ENCODE measurements at regions not wholly inside any gene's neighbourhood (a gene's known extent, or its start where the extent isn't known, plus 50 kb on each side); places are given as distances from the start of the nearest gene placed in this dataset.
"Not testable (repeated sequence)": the region's sequence is repeated elsewhere in the genome, so short reads cannot be mapped to it uniquely, and the experiment has no call there.

- H3K9ac ChIP-seq (ENCODE audit: low read length) = no peak overlapping the region
- H3K4me1 ChIP-seq (ENCODE audit: control insufficient read depth, insufficient read depth, low read length) = no peaks in the 10 kb centered on the region
- H3K4me3 ChIP-seq (ENCODE audit: low read length) = no peak overlapping the region
- no peaks in the 10 kb centered on the region for H3K36me3 ChIP-seq (ENCODE audit: control insufficient read depth, insufficient read depth, low read length)
- H3K27me3 ChIP-seq (ENCODE audit: control insufficient read depth, insufficient read depth, low read length) = no peaks in the 10 kb centered on the region
- no peaks in the 10 kb centered on the region for H3K9me3 ChIP-seq (ENCODE audit: control insufficient read depth, low read length)
Observed at GRCh38 chr3:193960487-193961274, 175.3 kb upstream of the HES1 start.

- no peak overlapping the region for H3K4me3 ChIP-seq (ENCODE audit: low read length)
- no peaks in the 10 kb centered on the region for H3K36me3 ChIP-seq (ENCODE audit: control insufficient read depth, insufficient read depth, low read length)
- no peaks in the 10 kb centered on the region for H3K27me3 ChIP-seq (ENCODE audit: control insufficient read depth, insufficient read depth, low read length)
- no peak overlapping the region for H3K9ac ChIP-seq (ENCODE audit: low read length)
- no peaks in the 10 kb centered on the region for H3K4me1 ChIP-seq (ENCODE audit: control insufficient read depth, insufficient read depth, low read length)
- no peaks in the 10 kb centered on the region for H3K9me3 ChIP-seq (ENCODE audit: control insufficient read depth, low read length)
Observed at GRCh38 chr3:193962986-193963685, 172.8 kb upstream of the HES1 start.

GRCh38 chr3:193963808-193964516 is 172.0 kb upstream of the HES1 start:
- Histone ChIP-seq H3K9ac (ENCODE audit: low read length) (no peak overlapping the region), H3K9me3 (ENCODE audit: control insufficient read depth, low read length) (no peaks in the 10 kb centered on the region), H3K27me3 (ENCODE audit: control insufficient read depth, insufficient read depth, low read length) (no peaks in the 10 kb centered on the region), H3K36me3 (ENCODE audit: control insufficient read depth, insufficient read depth, low read length) (no peaks in the 10 kb centered on the region), H3K4me1 (ENCODE audit: control insufficient read depth, insufficient read depth, low read length) (no peaks in the 10 kb centered on the region), H3K4me3 (ENCODE audit: low read length) (no peak overlapping the region)

- H3K4me3 ChIP-seq (ENCODE audit: low read length) = no peak overlapping the region
- H3K27me3 ChIP-seq (ENCODE audit: control insufficient read depth, insufficient read depth, low read length) = no peaks in the 10 kb centered on the region
- H3K9ac ChIP-seq (ENCODE audit: low read length) = no peak overlapping the region
- H3K9me3 ChIP-seq (ENCODE audit: control insufficient read depth, low read length) = no peaks in the 10 kb centered on the region
- no peaks in the 10 kb centered on the region for H3K4me1 ChIP-seq (ENCODE audit: control insufficient read depth, insufficient read depth, low read length)
- H3K36me3 ChIP-seq (ENCODE audit: control insufficient read depth, insufficient read depth, low read length) = no peaks in the 10 kb centered on the region
Observed at GRCh38 chr3:193964517-193964880, 171.4 kb upstream of the HES1 start.

GRCh38 chr3:193968380-193968974 is 167.5 kb upstream of the HES1 start:
- no peak overlapping the region for H3K9ac ChIP-seq (ENCODE audit: low read length)
- no peaks in the 10 kb centered on the region for H3K9me3 ChIP-seq (ENCODE audit: control insufficient read depth, low read length)
- H3K4me3 ChIP-seq (ENCODE audit: low read length) = no peak overlapping the region
- no peaks in the 10 kb centered on the region for H3K36me3 ChIP-seq (ENCODE audit: control insufficient read depth, insufficient read depth, low read length)
- H3K27me3 ChIP-seq (ENCODE audit: control insufficient read depth, insufficient read depth, low read length) = no peaks in the 10 kb centered on the region
- H3K4me1 ChIP-seq (ENCODE audit: control insufficient read depth, insufficient read depth, low read length) = peaks cover 36% of the 10 kb centered on the region

GRCh38 chr3:193970131-193970772 is 165.7 kb upstream of the HES1 start:
- H3K4me1 ChIP-seq (ENCODE audit: control insufficient read depth, insufficient read depth, low read length) = peaks cover 51% of the 10 kb centered on the region
- H3K4me3 ChIP-seq (ENCODE audit: low read length); H3K27me3 ChIP-seq (ENCODE audit: control insufficient read depth, insufficient read depth, low read length); H3K9me3 ChIP-seq (ENCODE audit: control insufficient read depth, low read length); H3K36me3 ChIP-seq (ENCODE audit: control insufficient read depth, insufficient read depth, low read length): not testable (repeated sequence)
- H3K9ac ChIP-seq (ENCODE audit: low read length) = peak overlapping the region; percentile 48

GRCh38 chr3:193970773-193971206 is 165.2 kb upstream of the HES1 start:
- Histone ChIP-seq H3K9ac (ENCODE audit: low read length) (peak overlapping the region; percentile 48), H3K4me3 (ENCODE audit: low read length) (no peak overlapping the region), H3K27me3 (ENCODE audit: control insufficient read depth, insufficient read depth, low read length) (no peaks in the 10 kb centered on the region), H3K9me3 (ENCODE audit: control insufficient read depth, low read length) (no peaks in the 10 kb centered on the region), H3K4me1 (ENCODE audit: control insufficient read depth, insufficient read depth, low read length) (peaks cover 56% of the 10 kb centered on the region), H3K36me3 (ENCODE audit: control insufficient read depth, insufficient read depth, low read length) (no peaks in the 10 kb centered on the region)

- H3K27me3 ChIP-seq (ENCODE audit: control insufficient read depth, insufficient read depth, low read length) = no peaks in the 10 kb centered on the region
- peaks cover 56% of the 10 kb centered on the region for H3K4me1 ChIP-seq (ENCODE audit: control insufficient read depth, insufficient read depth, low read length)
- H3K4me3 ChIP-seq (ENCODE audit: low read length) = no peak overlapping the region
- H3K9ac ChIP-seq (ENCODE audit: low read length) = peak overlapping the region; percentile 48
- H3K9me3 ChIP-seq (ENCODE audit: control insufficient read depth, low read length) = no peaks in the 10 kb centered on the region
- no peaks in the 10 kb centered on the region for H3K36me3 ChIP-seq (ENCODE audit: control insufficient read depth, insufficient read depth, low read length)
Observed at GRCh38 chr3:193971261-193971751, 164.6 kb upstream of the HES1 start.

GRCh38 chr3:193971966-193972365 is 164.0 kb upstream of the HES1 start:
- Histone ChIP-seq H3K36me3 (ENCODE audit: control insufficient read depth, insufficient read depth, low read length) (no peaks in the 10 kb centered on the region), H3K4me3 (ENCODE audit: low read length) (no peak overlapping the region), H3K9ac (ENCODE audit: low read length) (peak overlapping the region; percentile 48), H3K27me3 (ENCODE audit: control insufficient read depth, insufficient read depth, low read length) (no peaks in the 10 kb centered on the region), H3K4me1 (ENCODE audit: control insufficient read depth, insufficient read depth, low read length) (peaks cover 56% of the 10 kb centered on the region), H3K9me3 (ENCODE audit: control insufficient read depth, low read length) (no peaks in the 10 kb centered on the region)

GRCh38 chr3:193972832-193973231 is 163.1 kb upstream of the HES1 start:
- H3K9me3 ChIP-seq (ENCODE audit: control insufficient read depth, low read length) = no peaks in the 10 kb centered on the region
- no peak overlapping the region for H3K9ac ChIP-seq (ENCODE audit: low read length)
- no peaks in the 10 kb centered on the region for H3K27me3 ChIP-seq (ENCODE audit: control insufficient read depth, insufficient read depth, low read length)
- H3K36me3 ChIP-seq (ENCODE audit: control insufficient read depth, insufficient read depth, low read length) = no peaks in the 10 kb centered on the region
- H3K4me1 ChIP-seq (ENCODE audit: control insufficient read depth, insufficient read depth, low read length) = peaks cover 56% of the 10 kb centered on the region
- no peak overlapping the region for H3K4me3 ChIP-seq (ENCODE audit: low read length)

- H3K9ac ChIP-seq (ENCODE audit: low read length) = no peak overlapping the region
- H3K27me3 ChIP-seq (ENCODE audit: control insufficient read depth, insufficient read depth, low read length) = no peaks in the 10 kb centered on the region
- no peaks in the 10 kb centered on the region for H3K9me3 ChIP-seq (ENCODE audit: control insufficient read depth, low read length)
- no peaks in the 10 kb centered on the region for H3K36me3 ChIP-seq (ENCODE audit: control insufficient read depth, insufficient read depth, low read length)
- H3K4me1 ChIP-seq (ENCODE audit: control insufficient read depth, insufficient read depth, low read length) = peaks cover 56% of the 10 kb centered on the region
- no peak overlapping the region for H3K4me3 ChIP-seq (ENCODE audit: low read length)
Observed at GRCh38 chr3:193974191-193974652, 161.7 kb upstream of the HES1 start.
